Gastrocnemius medialis (tissue), 4 donors: ENCODE measurements at regions not wholly inside any gene's neighbourhood (a gene's known extent, or its start where the extent isn't known, plus 50 kb on each side); places are given as distances from the start of the nearest gene placed in this dataset.

Experiments used
- ATAC-seq, 2 donors: fragments of 150-250 bp; one replicate each; pipeline ENCODE4 v1.9.1; 2016
- DNase-seq, 2 donors: peaks; one replicate each; pipeline ENCODE4 v3.0.0-alpha.2; 2019
- H3K27ac ChIP-seq, 4 donors: fragments of 200-600 bp; sonication (generic); 1 replicate in 1 of 4; 2 replicates in 3 of 4; pipeline ENCODE4 v1.5.1; 2016 to 2018; ENCODE audit warnings: mild to moderate bottlenecking in 2 of 4, moderate library complexity in 1 of 4
- H3K27me3 ChIP-seq, 3 donors: fragments of 200-600 bp; sonication (generic) in 2 of 3; 1 replicate in 1 of 3; 2 replicates in 2 of 3; pipeline versions ENCODE4 v1.5.1 to v1.6.0; 2016 to 2019; ENCODE audit warnings: mild to moderate bottlenecking in 1 of 3, moderate library complexity in 1 of 3
- H3K36me3 ChIP-seq, 2 donors: fragments of 200-600 bp; sonication (generic) in 1 of 2; one replicate each; pipeline ENCODE4 v1.5.1; 2017 to 2018
- H3K4me1 ChIP-seq, 2 donors: fragments of 200-600 bp; sonication (generic) in 1 of 2; one replicate each; pipeline ENCODE4 v1.5.1; 2016 to 2017; ENCODE audit warnings: mild to moderate bottlenecking in 2 of 2
- H3K4me3 ChIP-seq, 4 donors: fragments of 200-600 bp; sonication (generic) in 3 of 4; 1 replicate in 1 of 4; 2 replicates in 3 of 4; pipeline ENCODE4 v1.5.1; 2016 to 2019; ENCODE audit warnings: mild to moderate bottlenecking in 2 of 4
- H3K9me3 ChIP-seq, 3 donors: fragments of 200-600 bp; sonication (generic) in 2 of 3; 1 replicate in 1 of 3; 2 replicates in 2 of 3; pipeline ENCODE4 v1.5.1; 2016 to 2019
- CTCF ChIP-seq, 5 experiments: fragments of 450-650 bp in 3 of 5; fragments of 200-600 bp in 2 of 5; sonication (generic) in 2 of 5; IDR thresholded peaks in 4 of 5; conservative IDR thresholded peaks in 1 of 5; 1 replicate in 4 of 5; 2 replicates in 1 of 5; pipeline ENCODE4 v1.5.1; 2016 to 2019; ENCODE audit warnings: antibody characterized with exemption in 5 of 5, mild to moderate bottlenecking in 3 of 5, moderate library complexity in 3 of 5
- POLR2A ChIP-seq, 2 donors: fragments of 450-650 bp; IDR thresholded peaks; one replicate each; pipeline ENCODE4 v1.6.1; 2017; ENCODE audit warnings: antibody characterized with exemption in 2 of 2, mild to moderate bottlenecking in 2 of 2, moderate library complexity in 2 of 2
- in situ Hi-C, 4 donors: fragments of 200-750 bp; cut with MboI; loops; one replicate each; pipeline versions ENCODE4 v1.15.0 to v1.8.0; 2017; ENCODE audit warnings: low sequenced_read_pairs in 4 of 4
- intact Hi-C: fragments of 100-400 bp; cut with DNase I; formaldehyde crosslinking; loops from one replicate; pipeline ENCODE4 v1.15.1; 2023; ENCODE audit warnings: low total_unique reads

- Histone ChIP-seq H3K36me3 (no peaks in the 10 kb centered on the region), H3K9me3 (no peaks in the 10 kb centered on the region), H3K4me1 (no peaks in the 10 kb centered on the region), H3K27ac (no peak overlapping the region), H3K4me3 (no peak overlapping the region), H3K27me3 (no peaks in the 10 kb centered on the region)
- ATAC-seq (no peak), DNase-seq (no peak)
- in situ Hi-C loops (no loop called here), intact Hi-C loops (no loop called here)
- no peak for TF ChIP-seq POLR2A (IDR thresholded peaks at IDR 0.05)
- TF ChIP-seq CTCF (IDR thresholded peaks at IDR 0.05 in 4 of 5, conservative IDR thresholded peaks at IDR 0.05 in 1 of 5), result no peak
Observed at GRCh38 chr15:53397041-53397616, 362.3 kb downstream of the WDR72 start.

GRCh38 chr15:53395871-53396270, 363.6 kb downstream of the WDR72 start:
- intact Hi-C loops (no loop called here), in situ Hi-C loops (no loop called here)
- DNase-seq, result no peak
- H3K27ac ChIP-seq, result no peak overlapping the region
- TF ChIP-seq CTCF (IDR thresholded peaks at IDR 0.05 in 4 of 5, conservative IDR thresholded peaks at IDR 0.05 in 1 of 5), result no peak
- TF ChIP-seq POLR2A (IDR thresholded peaks at IDR 0.05), result no peak
- no peak overlapping the region for H3K4me3 ChIP-seq
- no peak for ATAC-seq
- no peaks in the 10 kb centered on the region for H3K36me3 ChIP-seq
- H3K27me3 ChIP-seq, result no peaks in the 10 kb centered on the region
- H3K4me1 ChIP-seq, result no peaks in the 10 kb centered on the region
- no peaks in the 10 kb centered on the region for H3K9me3 ChIP-seq

GRCh38 chr15:53390549-53390948, 368.9 kb downstream of the WDR72 start:
- no peaks in the 10 kb centered on the region for H3K4me1 ChIP-seq
- no peak for ATAC-seq
- no peaks in the 10 kb centered on the region for H3K9me3 ChIP-seq
- TF ChIP-seq POLR2A (IDR thresholded peaks at IDR 0.05) (no peak), CTCF (IDR thresholded peaks at IDR 0.05 in 4 of 5, conservative IDR thresholded peaks at IDR 0.05 in 1 of 5) (no peak)
- in situ Hi-C loops, result no loop called here
- H3K27ac ChIP-seq, result no peak overlapping the region
- no peak overlapping the region for H3K4me3 ChIP-seq
- DNase-seq, result no peak
- intact Hi-C loops, result no loop called here
- H3K27me3 ChIP-seq, result no peaks in the 10 kb centered on the region
- H3K36me3 ChIP-seq, result no peaks in the 10 kb centered on the region

- Histone ChIP-seq H3K27ac (no peak overlapping the region), H3K4me1 (no peaks in the 10 kb centered on the region), H3K36me3 (no peaks in the 10 kb centered on the region), H3K9me3 (no peaks in the 10 kb centered on the region), H3K4me3 (no peak overlapping the region), H3K27me3 (no peaks in the 10 kb centered on the region)
- intact Hi-C loops (no loop called here), in situ Hi-C loops (no loop called here)
- DNase-seq (no peak), ATAC-seq (no peak)
- TF ChIP-seq POLR2A (IDR thresholded peaks at IDR 0.05) (no peak), CTCF (IDR thresholded peaks at IDR 0.05 in 4 of 5, conservative IDR thresholded peaks at IDR 0.05 in 1 of 5) (no peak)
Observed at GRCh38 chr15:53389271-53390037, 370.0 kb downstream of the WDR72 start.
